ENCODE measurements at regions not wholly inside any gene's neighbourhood (a gene's known extent, or its start where the extent isn't known, plus 50 kb on each side); places are given as distances from the start of the nearest gene placed in this dataset.

DNA sequence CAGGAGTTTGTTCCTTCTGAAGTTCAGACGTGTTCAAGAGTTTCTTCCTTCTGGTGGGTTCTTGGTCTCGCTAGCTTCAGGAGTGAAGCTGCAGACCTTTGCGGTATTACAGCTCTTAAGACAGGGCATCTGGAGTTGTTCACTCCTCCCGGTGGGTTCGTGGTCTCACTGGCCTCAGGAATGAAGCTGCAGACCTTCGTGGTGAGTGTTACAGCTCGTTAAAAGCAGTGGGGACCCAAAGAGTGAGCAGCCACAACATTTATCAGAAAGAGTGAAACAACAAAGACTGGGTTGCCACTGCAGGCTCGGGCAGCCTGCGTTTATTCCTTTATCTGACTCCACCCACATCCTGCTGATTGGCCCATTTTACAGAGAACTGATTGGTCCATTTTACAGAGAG, 373.1 kb downstream of the ETS1 start:
- TF ChIP-seq CTCF (IDR thresholded peaks at IDR 0.05) (no peak), POLR2A (IDR thresholded peaks at IDR 0.05) (no peak)
